HG02884 (cell line): ENCODE measurements at regions not wholly inside any gene's neighbourhood (a gene's known extent, or its start where the extent isn't known, plus 50 kb on each side); places are given as distances from the start of the nearest gene placed in this dataset.
"Not testable (repeated sequence)": the region's sequence is repeated elsewhere in the genome, so short reads cannot be mapped to it uniquely, and the experiment has no call there.

Experiments used
- ATAC-seq: cut with Tn5 transposase; IDR thresholded peaks from one replicate; pipeline ENCODE4 v1.9.1; 2021; ENCODE audit warnings: mild to moderate bottlenecking, moderate library complexity; ENCODE audit not compliant: unreplicated experiment

DNA sequence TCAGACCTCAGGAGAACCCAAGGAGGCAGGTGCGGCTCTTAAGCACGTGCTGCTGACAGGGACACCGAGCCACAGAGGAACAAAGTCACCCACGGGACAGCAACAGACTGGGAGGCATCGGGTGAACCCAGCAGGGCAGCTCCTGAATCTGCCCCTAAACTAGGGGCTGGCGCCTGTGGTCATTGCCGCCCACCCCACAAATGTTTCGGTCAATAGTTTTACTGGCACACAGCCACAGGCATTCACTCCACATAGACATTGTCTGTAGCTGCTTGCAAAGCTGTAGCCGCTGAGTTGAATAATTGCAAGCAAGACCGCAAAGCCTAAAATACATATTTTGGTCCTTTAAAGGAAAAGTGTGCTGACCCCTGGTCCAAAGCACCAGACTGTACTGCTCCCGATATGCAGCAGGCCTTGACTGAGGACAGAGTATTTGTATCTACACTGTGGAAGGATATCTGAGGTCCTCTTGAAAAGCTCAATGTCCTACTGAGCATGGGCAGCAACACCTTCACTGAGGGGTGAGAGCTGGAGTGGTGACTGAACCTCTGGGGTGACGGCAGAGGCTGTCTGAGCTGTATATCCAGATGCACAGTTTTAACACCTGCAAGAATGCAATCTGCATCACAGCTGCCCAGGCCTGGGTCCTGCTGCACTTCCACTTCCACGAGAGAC lies 310.3 kb downstream of the THBS2 start:
- ATAC-seq, result no peak

DNA sequence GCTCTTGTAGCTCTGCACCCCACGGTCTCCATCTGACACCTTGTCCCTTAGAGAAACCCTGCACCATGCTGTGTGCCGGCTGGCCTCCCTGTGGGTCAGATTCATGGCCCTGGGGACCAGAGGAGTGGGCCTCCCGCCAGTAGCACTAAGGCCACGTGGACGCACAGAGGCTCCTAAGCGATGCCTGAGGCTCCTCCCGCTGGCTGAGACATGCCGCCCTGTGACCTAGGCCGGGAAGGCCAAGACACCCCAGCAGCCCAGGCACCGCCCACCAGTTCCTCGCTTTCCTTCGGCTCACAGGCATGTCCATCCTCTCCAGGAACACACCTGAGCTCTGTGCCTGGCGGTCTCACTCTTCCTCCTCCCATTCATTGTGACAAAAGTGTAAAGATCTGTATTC lies 311.0 kb downstream of the THBS2 start:
- no peak for ATAC-seq

DNA sequence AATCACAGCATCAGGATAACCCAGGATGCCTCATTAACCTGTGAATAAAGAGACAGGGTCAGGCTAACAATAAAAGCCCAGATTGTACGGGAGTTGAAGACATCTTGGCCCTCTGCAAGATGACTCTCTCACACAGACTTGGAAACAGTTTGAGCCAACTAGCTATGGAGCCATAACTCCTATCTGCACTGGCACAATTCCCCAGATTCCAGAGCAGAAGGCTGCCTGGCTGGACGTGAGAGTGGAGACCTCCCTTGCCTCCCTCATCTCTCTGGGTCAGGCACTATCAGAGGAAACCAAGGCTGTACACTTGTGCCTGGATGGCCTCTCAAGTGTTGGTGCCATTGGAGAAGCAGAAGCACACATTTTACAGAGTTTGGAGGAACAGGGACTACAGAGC lies 312.6 kb downstream of the THBS2 start:
- no peak for ATAC-seq

DNA sequence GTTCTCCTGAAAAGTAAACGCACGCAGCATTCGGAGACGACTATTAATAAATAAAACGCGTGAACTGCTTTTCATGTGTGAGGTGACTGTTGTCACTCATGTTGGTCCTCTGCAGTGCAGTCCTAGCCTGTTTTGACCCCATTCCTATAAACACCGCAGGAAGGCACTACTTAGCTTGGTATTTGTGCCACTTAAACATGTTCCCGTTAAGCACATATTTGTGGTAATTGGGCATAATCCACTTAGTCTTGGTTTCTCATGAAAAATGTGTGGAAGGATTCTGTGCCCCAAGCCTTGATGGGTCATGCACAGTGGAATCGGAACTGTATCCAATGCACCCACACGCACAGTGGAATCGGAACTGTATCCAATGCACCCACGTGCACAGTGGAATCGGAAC lies 313.9 kb downstream of the THBS2 start:
- ATAC-seq, result no peak

DNA sequence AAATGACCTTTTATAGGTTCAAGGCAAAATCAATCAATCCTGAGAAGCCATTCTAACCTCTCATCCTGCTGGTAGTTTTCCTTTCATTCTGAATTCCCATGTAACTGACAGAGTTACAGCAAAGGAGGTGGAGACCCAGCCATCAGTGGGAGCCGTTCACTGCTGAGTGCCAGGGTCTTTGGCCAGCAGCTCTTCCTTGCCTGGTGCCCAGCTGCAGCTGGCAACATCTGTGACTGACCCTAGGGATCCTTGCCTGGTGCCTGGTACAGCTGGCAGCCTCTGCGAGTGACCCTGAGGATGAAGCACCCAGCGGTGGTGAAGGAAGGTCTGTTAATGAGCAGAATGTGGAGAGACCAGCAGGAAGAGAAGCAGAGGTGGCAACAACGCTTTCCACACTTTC lies 314.6 kb downstream of the THBS2 start:
- no peak for ATAC-seq

DNA sequence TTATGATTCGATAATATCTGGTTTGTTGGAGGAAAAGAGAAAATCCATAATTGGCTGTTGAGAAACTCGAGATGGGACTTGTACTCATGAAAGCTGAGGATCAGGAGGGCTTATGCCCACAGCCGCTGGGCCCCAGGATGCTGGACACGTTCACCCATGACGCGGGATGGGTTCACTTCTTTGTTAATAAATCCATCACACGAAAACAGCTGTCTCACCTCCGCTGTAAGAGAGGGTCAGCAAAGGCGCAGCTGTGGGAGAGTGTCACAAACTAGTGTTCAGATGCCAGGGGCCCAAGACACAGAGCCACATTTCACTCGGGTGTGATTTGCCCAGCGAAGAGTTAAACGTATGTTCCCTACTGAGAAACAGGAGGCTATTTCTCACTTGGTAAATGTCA lies 315.1 kb downstream of the THBS2 start:
- ATAC-seq, result no peak

DNA sequence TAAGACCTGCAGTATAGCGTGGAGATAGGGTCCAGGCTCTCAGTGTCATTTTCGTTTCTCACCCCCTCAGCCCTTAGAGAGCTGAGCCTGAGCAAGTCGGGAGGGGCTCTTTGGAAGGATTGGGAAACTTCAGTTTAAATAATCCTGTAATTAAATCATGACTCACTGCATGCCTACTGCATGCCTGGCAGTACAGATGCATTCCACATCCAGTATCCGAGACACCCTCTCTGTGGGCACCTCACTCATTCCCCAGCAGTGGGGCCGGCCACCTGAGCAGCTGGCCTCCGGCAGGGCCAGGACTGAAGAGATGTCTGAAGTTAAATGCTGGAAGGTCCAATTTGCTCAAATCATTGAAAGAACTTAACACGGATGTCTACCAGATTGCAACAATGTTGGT lies 316.6 kb downstream of the THBS2 start:
- ATAC-seq, result no peak

DNA sequence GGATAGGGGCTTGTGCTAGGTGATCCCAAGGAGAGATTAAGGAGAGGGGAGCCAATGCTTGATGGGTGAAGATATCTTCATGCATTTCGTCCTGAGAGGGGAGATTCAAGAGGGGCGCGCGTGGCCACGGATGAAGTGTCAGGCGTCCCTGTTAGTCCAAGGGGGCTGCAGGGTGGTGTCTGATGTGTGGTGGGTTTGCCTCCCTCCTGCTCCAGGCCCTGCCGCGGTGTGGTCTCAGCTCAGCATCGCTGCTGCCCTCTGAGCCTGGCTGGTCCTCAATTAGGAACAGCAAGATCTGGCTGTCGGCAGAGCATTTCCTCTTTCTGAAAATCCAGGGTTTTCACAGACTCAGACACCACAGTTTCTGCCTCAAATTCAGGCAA lies 318.0 kb downstream of the THBS2 start:
- no peak for ATAC-seq

DNA sequence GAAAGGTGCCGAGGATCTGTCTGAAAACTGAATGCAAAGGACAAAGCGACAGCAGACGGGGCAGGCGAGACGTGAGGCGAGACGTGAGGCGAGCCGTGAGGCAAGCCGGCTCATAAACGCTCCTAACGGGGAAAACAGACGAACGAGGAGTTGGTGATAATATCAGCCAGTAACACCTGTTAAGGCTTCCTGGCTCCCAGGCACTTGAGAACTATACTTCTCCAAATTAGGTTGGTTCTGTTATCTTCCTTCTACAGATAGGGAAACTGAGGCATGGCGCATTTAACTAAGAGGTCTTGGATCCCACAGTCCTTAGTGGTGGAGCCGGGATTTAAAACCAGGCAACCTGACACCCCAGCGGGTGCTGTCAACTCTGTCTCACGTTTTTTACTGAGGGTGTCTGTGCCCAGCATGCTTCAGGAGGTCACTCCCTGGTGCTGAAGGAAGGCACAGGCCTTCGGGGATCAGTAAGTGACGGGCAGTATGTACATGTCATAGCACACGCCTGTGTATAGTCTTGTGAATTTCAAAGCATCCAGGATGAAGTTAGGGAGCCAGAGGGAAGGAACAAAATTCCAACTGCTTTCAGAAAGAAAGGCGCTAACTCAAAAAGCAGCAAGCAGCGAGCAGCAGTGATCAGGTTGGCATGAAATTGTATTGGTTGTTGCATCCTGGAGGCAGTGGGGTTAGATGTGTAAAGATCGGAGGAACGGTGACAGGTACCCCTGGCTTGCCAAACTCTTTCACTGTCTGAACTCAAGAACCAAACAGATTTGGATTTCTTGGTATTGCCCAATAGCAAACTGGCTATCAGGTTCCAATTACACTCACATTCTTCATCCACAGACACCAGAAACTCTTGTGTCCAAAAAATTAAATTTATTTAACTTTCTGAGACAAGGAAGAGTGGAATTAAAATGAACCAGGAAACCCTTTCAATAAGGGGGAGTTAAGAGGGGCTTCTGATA lies 318.7 kb downstream of the THBS2 start:
- no peak for ATAC-seq

DNA sequence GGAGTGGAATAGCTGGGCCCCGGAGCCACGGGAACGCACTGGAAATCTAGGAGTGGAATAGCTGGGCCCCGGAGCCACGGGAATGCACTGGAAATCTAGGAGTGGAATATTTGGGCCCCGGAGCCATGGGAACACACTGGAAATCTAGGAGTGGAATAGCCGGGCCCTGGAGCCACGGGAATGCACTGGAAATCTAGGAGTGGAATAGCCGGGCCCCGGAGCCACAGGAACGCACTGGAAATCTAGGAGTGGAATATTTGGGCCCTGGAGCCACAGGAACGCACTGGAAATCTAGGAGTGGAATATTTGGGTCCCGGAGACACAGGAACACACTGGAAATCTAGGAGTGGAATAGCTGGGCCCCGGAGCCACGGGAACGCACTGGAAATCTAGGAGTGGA lies 321.5 kb downstream of the THBS2 start:
- not testable (repeated sequence) for ATAC-seq

DNA sequence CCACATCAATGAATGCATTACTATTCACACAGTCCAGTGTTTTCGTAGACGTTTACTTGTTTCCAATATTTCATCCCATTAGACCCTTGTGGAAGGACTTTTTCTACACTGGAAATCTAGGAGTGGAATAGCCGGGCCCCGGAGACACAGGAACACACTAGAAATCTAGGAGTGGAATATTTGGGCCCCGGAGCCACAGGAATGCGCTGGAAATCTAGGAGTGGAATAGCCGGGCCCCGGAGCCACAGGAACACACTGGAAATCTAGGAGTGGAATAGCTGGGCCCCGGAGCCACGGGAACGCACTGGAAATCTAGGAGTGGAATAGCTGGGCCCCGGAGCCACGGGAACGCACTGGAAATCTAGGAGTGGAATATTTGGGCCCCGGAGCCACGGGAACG lies 322.6 kb downstream of the THBS2 start:
- not testable (repeated sequence) for ATAC-seq

DNA sequence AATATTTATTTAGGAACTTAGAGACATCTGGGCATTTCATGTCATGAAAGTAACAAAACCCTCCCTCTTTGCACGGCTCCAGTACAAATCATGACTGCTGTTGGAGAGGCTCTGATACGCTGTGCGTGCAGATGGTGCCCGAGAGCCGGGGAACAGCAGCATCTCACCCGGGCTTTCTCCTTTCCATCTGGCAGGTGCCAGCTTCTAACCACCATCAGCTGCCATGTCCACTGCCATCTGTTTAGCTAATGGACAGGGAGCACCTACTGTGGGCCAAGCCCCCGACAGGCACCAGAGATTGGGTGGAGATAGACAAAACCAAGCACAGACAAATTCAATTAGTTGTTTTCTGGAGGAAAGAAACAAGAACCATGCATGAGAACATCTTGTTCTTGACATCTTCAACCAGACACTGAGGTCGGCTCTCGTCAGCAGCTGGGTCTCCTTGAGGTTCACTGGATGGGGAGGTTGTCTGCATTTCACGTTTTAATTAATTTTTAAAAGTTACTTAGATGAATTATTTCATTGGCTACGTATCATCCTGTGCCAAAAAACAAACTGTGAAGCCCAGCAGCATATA lies 323.7 kb downstream of the THBS2 start:
- no peak for ATAC-seq

DNA sequence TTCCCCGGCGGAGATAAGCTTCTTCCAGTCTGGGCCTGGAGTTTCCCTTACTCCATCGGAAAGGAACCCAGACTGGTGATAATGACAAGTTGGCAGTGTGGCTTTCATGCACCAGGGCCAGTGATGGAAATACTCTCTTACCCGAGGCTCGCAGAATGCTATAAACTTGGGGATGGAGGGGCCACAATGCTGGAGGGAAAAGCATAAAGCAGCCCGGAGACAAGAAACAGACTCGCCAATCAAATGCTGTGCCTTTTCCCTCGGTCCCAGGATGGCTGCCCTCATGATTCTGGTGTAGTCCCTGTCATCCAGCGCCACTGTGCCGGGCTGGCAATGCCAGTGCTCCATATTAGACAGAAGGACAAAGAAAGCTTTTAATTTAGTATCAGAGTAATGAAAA lies 325.6 kb downstream of the THBS2 start:
- no peak for ATAC-seq

DNA sequence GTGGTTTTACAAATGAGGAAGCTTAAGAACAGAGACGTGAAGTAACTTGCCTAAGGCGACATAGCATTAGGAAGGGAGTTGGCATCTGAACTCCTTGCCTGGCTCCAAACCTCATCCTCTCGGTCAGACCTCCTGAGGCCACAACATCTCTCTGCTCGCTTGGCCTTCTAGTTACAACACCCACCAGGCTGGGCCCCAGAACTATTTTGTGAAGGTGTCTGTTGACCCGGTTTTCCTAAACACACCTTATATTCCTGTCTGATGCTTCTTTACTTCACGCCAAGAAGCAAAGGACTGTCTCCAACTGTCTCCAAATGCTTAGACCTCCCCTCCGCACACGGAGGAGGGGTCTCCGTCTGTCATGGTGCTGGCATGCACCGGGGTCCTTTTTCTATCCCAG lies 326.6 kb downstream of the THBS2 start:
- ATAC-seq, result no peak

DNA sequence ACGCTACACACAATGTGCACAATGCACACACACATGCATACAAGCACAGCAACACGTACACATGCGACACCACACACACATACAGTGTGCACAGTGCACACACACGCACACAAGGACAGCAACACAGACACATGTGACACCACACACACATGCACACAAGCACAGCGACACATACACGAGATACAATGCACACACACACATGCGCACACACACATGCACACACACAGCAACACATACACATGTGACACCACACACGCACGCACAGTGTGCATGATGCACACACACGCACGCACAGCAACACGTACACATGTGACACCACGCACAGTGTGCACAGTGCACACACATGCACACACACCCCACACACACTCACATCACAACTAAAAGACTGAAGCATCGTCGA lies 327.3 kb downstream of the THBS2 start:
- no peak for ATAC-seq

DNA sequence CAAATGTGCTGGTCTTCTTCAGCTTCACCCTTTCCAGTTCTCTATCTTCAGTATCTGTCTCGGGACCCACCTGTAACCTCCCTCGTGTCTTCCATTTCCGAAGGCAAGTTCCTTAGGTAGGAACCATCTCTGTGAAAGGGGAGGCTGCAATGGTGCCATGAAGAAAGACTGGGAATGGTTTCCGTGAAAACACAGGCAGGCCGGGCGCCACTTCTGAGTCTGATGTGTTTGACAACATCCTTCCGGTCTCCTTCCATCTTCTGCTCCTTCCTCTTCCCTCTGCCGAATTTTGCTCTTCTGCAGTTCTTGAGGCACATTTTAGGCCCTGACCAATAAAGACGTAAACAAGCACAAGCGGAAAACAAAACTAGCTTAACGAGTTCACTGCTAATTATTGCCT lies 328.0 kb downstream of the THBS2 start:
- no peak for ATAC-seq

DNA sequence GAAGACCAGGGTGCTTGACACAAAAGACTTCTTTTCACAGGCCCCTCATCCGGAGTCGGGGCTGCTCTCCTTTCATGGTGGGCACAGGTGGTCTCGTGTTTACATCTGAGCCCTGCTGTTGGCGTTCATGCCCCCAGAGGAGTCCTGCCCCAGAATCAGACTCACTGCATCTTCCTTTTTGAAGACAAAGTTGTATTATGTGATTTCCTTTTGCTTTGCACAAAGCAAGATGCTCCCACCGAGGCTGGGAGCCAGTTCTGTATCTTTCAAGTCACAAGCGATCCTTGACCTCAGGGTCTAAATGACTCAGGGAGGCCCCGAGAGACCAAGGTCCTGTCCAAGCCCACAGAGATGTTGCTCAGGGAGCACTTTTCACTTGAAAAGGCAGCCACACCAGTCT lies 330.5 kb downstream of the THBS2 start:
- ATAC-seq, result no peak

DNA sequence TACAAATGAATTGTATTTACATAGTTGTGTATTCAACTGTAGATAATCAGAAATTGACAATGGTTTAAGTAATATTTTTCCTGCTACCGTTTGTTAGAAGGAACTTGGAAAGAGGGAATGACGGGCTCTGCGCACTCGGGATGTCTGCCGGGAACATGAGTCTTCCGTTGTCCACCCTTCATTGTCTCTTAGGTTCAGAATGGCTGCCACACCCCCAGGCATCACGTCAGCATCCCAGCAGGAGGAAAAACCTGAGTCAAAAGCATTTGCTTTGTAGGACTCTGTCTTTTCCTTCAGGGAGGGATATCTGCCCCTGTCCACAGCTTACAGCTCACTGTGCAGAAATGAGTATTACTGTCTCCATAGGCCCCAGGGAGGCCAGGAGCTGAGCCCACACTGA lies 331.2 kb downstream of the THBS2 start:
- ATAC-seq, result no peak

DNA sequence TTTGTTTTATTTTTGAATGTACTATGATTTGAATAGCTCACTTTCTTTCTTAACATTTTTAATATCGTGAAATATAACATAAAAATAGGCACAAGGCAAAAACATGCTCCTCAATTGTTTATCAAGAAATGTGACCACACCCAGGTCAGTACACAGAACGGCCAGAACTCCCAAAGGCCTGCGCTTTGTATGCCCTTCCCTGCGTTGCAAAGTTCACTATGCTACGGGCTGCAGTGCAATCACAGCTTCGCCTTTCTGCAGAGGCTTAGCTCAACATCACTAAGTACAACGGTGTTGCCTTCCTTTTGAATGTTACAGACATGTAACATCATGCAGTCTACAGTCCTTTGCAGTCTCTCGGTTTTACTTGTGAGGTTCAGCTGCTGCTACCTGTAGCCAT lies 333.4 kb downstream of the THBS2 start:
- no peak for ATAC-seq

DNA sequence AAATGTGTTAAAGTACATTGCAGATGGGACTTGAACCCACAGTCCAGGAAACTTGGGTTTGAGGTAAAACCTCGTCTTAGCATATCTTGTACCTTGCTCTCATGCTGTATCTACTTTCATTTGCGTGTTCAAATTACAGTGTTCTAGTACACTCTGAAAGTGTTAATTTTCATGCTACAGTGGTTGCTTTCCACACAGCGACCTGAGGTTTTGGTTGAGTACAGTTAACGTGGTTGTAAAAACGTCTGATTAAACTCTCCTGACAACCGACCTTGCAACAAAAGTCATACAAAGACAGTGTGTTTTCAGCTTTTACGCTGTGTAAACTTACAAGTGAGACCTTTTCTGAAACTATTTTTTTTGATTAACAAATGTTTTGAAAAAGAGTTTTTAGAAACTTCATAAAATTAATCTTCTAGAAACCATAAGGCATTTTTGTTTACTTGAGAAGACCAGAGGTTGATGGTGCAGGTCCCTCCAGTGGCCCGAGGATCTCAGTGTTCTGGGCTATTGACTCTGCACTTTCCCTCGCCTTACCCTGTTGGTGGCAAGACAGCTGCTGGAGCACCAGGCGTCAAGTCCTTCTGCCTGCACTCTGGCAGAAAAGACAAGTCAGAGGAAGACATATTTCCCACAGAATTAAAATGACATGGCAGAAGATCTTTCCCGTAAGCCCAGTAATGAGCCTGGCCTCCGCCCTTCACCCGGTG lies 334.0 kb downstream of the THBS2 start:
- ATAC-seq, result no peak

DNA sequence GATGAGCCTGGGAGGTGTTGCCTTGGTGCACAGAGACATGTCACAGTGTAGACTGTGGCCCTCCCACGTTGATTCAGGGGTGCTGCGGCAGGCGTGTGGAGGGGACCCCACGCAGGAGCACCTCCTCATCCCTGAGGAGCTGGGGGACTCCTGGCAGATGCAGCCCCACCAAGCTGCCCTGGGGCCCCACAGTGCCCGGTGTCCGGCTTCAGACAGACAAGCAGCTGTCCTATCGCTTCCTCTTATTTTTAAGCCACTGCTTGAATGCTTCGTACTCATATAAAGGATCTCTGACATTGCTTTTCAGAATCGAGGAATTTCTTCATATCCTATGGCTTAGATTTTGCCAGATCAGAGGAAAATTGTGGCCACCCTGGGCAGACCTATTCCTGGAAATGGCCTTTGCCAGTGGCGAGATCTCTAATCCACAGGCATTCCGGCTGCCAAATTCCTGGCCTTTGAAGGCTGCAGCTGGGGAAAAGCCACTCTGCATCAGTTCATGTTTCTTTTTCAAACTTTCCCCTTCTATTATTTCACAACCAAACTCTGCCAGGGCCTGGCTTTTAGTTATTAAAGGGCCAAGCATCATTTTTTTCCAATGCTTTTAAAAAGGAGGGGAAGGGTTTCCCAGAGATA lies 337.0 kb downstream of the THBS2 start:
- ATAC-seq, result no peak
